ENCODE measurements at regions not wholly inside any gene's neighbourhood (a gene's known extent, or its start where the extent isn't known, plus 50 kb on each side); places are given as distances from the start of the nearest gene placed in this dataset.

GRCh38 chr14:38721822-38722431 lies 381.1 kb downstream of the SEC23A start:
- POLR2A ChIA-PET = no interaction called here
- no peak overlapping the region for H3K4me3 ChIP-seq (ENCODE audit: low read depth, low read length)
- Mint-ChIP-seq H3K4me3 (ENCODE audit: unreplicated experiment) (no peak overlapping the region), H3K27ac (ENCODE audit: unreplicated experiment) (no peak overlapping the region), H3K4me1 (ENCODE audit: low read depth, unreplicated experiment) (no peaks in the 10 kb centered on the region), H3K27me3 (ENCODE audit: insufficient read depth, unreplicated experiment) (peaks cover 9% of the 10 kb centered on the region), H3K9me3 (ENCODE audit: unreplicated experiment) (no peaks in the 10 kb centered on the region), H3K36me3 (ENCODE audit: insufficient read depth, unreplicated experiment) (no peaks in the 10 kb centered on the region)
- H3K9me3 ChIP-seq = no peaks in the 10 kb centered on the region
- CTCF ChIA-PET = no interaction called here
- no TSS peak for BruUV-seq (replicated peaks)
- H3K4me1 ChIP-seq = no peaks in the 10 kb centered on the region
- no peaks in the 10 kb centered on the region for H3K36me3 ChIP-seq (ENCODE audit: control insufficient read depth, insufficient read depth, low read length)
- TF ChIP-seq CTCF (IDR thresholded peaks at IDR 0.05; ENCODE audit: insufficient read depth in 1 of 2, low read depth in 1 of 2, low read length in 1 of 2, severe bottlenecking in 1 of 2, unreplicated experiment in 1 of 2) = peak; percentile 51 to 75
- no peaks in the 10 kb centered on the region for H3K27me3 ChIP-seq (replicated peaks; ENCODE audit: control insufficient read depth, insufficient read depth, low read length)
- intact Hi-C loops (cut with micrococcal nuclease; ENCODE audit: unreplicated experiment) = loop anchor here (1.0 kb wide), 2 partner anchors 145 to 293 kb away; no protein-coding TSS in a partner anchor
- DNase-seq = peak in 1 of 2 experiments; percentile 57

- H3K4me1 Mint-ChIP-seq (ENCODE audit: low read depth, unreplicated experiment) = no peaks in the 10 kb centered on the region
- Histone ChIP-seq H3K4me3 (ENCODE audit: low read depth, low read length) (no peak overlapping the region), H3K4me1 (no peaks in the 10 kb centered on the region), H3K9me3 (no peaks in the 10 kb centered on the region), H3K36me3 (ENCODE audit: control insufficient read depth, insufficient read depth, low read length) (no peaks in the 10 kb centered on the region), H3K27me3 (replicated peaks; ENCODE audit: control insufficient read depth, insufficient read depth, low read length) (no peaks in the 10 kb centered on the region)
- H3K27me3 Mint-ChIP-seq (ENCODE audit: insufficient read depth, unreplicated experiment) = peaks cover 7% of the 10 kb centered on the region
- H3K27ac Mint-ChIP-seq (ENCODE audit: unreplicated experiment) = no peak overlapping the region
- no peaks in the 10 kb centered on the region for H3K9me3 Mint-ChIP-seq (ENCODE audit: unreplicated experiment)
- H3K36me3 Mint-ChIP-seq (ENCODE audit: insufficient read depth, unreplicated experiment) = no peaks in the 10 kb centered on the region
- intact Hi-C loops (cut with micrococcal nuclease; ENCODE audit: unreplicated experiment) = no loop called here
- no peak for TF ChIP-seq CTCF (IDR thresholded peaks at IDR 0.05; ENCODE audit: insufficient read depth in 1 of 2, low read depth in 1 of 2, low read length in 1 of 2, severe bottlenecking in 1 of 2, unreplicated experiment in 1 of 2)
- DNase-seq = no peak
- ChIA-PET POLR2A (no interaction called here), CTCF (no interaction called here)
- H3K4me3 Mint-ChIP-seq (ENCODE audit: unreplicated experiment) = no peak overlapping the region
- no TSS peak for BruUV-seq (replicated peaks)
Observed at GRCh38 chr14:38718519-38718918, 384.5 kb downstream of the SEC23A start.

- Histone ChIP-seq H3K27me3 (replicated peaks; ENCODE audit: control insufficient read depth, insufficient read depth, low read length) (no peaks in the 10 kb centered on the region), H3K4me3 (ENCODE audit: low read depth, low read length) (no peak overlapping the region), H3K9me3 (no peaks in the 10 kb centered on the region), H3K36me3 (ENCODE audit: control insufficient read depth, insufficient read depth, low read length) (no peaks in the 10 kb centered on the region), H3K4me1 (no peaks in the 10 kb centered on the region)
- no peak overlapping the region for H3K4me3 Mint-ChIP-seq (ENCODE audit: unreplicated experiment)
- DNase-seq = no peak
- H3K27me3 Mint-ChIP-seq (ENCODE audit: insufficient read depth, unreplicated experiment) = peaks cover 7% of the 10 kb centered on the region
- no peaks in the 10 kb centered on the region for H3K9me3 Mint-ChIP-seq (ENCODE audit: unreplicated experiment)
- ChIA-PET CTCF (no interaction called here), POLR2A (no interaction called here)
- intact Hi-C loops (cut with micrococcal nuclease; ENCODE audit: unreplicated experiment) = no loop called here
- H3K4me1 Mint-ChIP-seq (ENCODE audit: low read depth, unreplicated experiment) = no peaks in the 10 kb centered on the region
- H3K36me3 Mint-ChIP-seq (ENCODE audit: insufficient read depth, unreplicated experiment) = no peaks in the 10 kb centered on the region
- no peak overlapping the region for H3K27ac Mint-ChIP-seq (ENCODE audit: unreplicated experiment)
- BruUV-seq (replicated peaks) = no TSS peak
- TF ChIP-seq CTCF (IDR thresholded peaks at IDR 0.05; ENCODE audit: insufficient read depth in 1 of 2, low read depth in 1 of 2, low read length in 1 of 2, severe bottlenecking in 1 of 2, unreplicated experiment in 1 of 2) = no peak
Observed at GRCh38 chr14:38716926-38717325, 386.1 kb downstream of the SEC23A start.

Data from Caco-2 (cell line).